ENCODE measurements at regions not wholly inside any gene's neighbourhood (a gene's known extent, or its start where the extent isn't known, plus 50 kb on each side); places are given as distances from the start of the nearest gene placed in this dataset.
"Not testable (repeated sequence)": the region's sequence is repeated elsewhere in the genome, so short reads cannot be mapped to it uniquely, and the experiment has no call there.

DNA sequence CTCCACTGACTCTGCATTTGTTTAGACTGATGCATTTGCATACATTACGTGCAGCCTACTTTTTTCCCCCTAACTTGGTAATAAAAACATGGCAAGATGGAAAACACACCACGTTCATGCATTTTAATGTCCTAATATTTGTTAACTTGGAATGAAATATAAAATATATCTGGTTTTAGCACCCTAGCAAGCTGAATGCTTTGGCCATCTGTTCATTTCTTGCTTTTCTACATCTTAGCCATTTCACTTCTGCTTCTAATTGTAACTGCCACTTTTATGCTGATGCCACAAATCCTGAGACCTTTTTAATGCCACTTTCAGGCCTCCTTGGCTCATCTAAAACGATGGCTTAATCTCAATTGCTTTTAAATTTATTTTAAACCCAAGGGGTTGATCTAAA is 177.7 kb upstream of the RASSF8 start:
- DNase-seq (ENCODE audit: low read depth) = no peak
- H3K4me3 ChIP-seq (ENCODE audit: low read depth, low read length) = no peak overlapping the region

DNA sequence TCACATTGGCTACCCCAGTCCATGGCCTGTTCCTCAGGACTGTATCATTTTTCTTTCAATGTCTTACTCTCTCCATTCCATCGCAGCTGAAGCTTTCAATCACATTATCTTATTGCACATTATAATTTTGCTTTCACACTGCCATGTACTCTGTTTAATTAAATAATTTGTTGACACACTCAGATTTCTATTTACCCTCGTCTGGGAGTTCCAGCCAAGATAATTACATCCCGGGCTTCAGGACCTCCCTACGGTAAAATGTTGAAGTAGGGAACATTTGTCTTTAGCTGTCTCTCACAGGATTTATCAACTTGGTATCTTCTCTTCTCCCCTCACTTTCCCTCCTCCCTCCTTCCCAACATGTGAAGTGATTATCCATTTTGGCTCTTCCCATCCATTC is 177.2 kb upstream of the RASSF8 start:
- H3K4me3 ChIP-seq (ENCODE audit: low read depth, low read length) = no peak overlapping the region
- DNase-seq (ENCODE audit: low read depth) = no peak

DNA sequence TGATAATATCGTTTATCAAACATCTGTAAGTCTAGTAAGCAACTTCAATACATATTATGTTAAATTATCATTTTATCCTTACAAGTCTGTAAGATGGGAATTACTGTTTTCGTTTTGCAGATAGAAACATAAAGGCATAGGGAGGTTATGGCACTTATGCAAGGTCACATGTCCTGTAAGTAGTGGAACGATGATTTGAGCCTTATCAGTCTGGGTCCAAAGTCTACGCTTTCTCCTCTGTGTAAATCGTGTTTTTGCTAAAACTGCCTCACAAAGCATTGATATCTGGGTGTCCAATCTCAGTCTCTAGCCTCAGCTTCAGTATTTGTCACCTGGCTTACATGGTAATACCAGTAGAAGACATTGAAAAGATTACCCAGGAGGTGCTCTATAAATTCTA is 174.9 kb upstream of the RASSF8 start:
- no peak for DNase-seq (ENCODE audit: low read depth)
- no peak overlapping the region for H3K4me3 ChIP-seq (ENCODE audit: low read depth, low read length)

DNA sequence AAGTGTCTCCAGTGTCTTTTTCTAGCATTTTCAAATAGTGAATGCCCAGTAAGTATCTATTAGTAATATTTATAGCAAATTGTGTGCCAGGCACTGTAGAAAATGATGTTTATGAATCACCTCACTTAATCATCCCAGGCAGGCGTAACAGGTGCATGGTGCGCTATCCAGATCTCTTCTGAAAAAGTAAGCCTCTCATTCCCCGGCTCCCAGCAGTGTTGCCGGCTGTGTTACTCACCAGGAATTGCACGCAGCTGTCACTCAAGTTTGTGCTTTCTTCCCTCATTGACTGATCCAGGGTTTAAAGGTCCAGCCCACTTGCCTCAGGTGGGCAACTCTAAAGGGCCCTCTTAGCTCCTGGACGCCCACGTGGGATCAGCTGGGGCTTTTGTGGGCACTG is 173.8 kb upstream of the RASSF8 start:
- no peak overlapping the region for H3K4me3 ChIP-seq (ENCODE audit: low read depth, low read length)
- no peak for DNase-seq (ENCODE audit: low read depth)

DNA sequence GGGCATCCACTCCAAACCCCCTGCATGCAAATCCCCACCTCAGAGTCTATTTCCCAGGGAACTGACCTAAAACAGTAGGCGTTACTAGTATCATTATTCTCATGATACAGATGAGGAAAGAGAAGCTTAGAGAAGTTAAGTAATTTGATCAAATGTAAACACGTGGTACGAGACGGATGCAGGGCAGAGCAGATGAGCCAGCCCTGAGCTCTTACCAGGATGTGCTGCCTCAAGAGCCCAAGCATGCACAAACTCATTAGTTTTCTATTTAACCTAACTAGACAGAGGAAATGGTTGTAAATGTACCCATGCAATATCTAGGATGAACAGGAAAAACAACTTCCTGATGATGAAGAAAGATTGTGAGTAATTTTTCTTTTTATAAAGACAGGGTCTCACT is 173.3 kb upstream of the RASSF8 start:
- no peak for DNase-seq (ENCODE audit: low read depth)
- H3K4me3 ChIP-seq (ENCODE audit: low read depth, low read length) = no peak overlapping the region

DNA sequence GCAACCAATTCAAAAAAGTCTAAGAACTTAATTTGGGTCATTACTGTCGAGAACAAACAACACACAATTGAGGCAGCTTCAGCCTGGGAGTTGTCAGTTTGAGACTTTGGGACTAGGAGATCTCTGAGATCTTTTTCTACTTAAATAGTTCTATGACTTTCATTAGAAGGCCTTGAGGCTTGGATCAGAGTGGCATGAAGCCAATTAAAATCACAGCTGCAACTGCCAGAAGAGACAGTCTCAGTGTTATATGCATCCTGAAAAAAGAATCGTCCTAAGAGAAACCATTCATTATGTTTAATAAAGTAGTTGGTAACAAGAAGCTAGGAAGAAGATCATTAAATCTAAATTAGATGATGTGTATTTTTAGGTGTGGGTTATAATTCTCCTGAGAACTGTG is 170.8 kb upstream of the RASSF8 start:
- no peak overlapping the region for H3K4me3 ChIP-seq (ENCODE audit: low read depth, low read length)
- no peak for DNase-seq (ENCODE audit: low read depth)

DNA sequence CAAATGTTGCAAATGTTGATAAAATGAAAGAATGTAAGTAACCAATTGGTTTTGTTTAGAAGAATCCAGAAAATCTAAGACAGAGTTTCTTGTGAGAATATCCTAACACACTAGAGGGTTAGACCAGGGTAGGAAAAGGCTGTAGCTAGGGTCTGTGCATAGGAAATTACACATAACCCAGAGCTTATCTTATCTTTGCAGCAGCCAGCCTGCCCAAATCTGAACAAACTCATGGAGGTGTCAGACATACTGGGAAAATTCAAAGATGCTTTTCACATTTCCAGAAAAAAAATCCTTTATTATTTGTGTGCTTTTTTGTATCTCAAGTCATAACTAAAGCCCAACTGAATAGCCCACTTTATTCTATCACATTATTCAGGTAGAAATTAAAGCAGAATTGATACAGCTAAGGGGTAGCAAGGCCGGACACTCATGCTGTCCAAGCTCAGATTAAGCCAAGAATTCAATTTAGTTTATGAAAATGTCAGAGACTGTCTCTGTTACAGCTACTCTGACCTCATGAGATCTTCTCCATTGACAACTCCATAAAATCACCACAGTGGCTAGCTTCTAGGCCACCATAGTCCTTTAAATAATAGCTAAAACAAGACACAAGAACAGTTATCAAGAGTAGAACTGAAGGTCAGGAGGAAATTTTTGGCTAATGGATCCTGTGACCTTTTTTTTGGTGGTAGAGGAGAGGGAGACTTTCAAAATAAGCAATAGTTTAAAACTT is 169.6 kb upstream of the RASSF8 start:
- DNase-seq (ENCODE audit: low read depth) = no peak
- H3K4me3 ChIP-seq (ENCODE audit: low read depth, low read length) = no peak overlapping the region

DNA sequence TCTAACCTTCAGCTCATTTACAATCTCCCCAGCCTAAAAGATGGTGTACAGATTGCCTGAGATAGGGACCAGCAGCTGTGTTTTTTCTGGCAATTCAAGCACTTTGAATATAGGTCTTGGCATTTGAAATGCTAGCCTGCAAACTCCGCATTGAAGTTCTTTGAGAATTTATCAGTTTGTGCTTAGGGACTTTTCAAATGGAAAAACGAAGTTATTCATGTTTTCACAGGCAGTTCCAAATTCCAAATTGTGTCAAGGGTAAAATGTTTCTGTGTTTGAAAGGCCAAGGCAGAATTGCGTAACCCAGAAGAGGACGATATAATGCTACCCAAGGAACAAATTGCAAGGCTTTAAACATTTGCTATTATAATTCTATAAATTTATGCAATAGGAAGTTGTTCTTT is 168.9 kb upstream of the RASSF8 start:
- no peak overlapping the region for H3K4me3 ChIP-seq (ENCODE audit: low read depth, low read length)
- peak; percentile 77 for DNase-seq (ENCODE audit: low read depth)

DNA sequence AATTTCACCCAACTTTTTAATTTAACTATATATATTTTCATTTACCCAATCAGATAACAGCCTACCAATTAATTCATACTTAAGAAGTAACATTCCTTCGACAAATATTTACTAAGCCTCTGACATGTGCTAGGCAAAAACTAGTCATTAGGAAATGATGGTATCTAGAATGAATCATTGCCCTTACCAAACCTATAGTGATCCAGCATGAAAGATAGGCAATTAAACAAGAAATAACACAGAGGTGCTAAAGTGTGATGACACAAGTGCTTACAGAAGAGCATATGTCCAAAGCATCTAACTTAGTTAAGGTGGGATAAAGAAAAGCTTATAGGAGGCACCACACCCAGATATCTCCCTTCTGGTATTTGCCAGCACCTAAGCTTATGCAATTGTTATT is 166.5 kb upstream of the RASSF8 start:
- no peak overlapping the region for H3K4me3 ChIP-seq (ENCODE audit: low read depth, low read length)
- no peak for DNase-seq (ENCODE audit: low read depth)

DNA sequence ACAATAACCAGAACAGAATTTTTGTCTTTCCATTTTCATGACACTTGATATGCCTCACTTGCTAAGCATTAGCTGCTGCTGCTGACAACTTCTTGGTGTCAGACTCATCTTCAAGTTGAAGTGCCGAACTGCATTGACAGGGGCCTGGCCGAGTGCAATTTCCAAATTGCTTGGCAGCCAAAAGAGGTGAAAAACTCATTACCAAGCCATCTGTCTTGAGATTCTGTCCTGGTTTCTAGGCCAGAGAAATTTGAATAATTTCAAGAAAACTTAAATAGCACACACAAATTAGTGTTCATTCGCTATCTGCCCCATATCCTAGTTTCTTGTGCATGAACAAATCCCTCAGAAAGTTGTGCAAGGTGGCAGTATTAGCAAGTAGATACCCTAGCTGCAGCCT is 165.3 kb upstream of the RASSF8 start:
- no peak overlapping the region for H3K4me3 ChIP-seq (ENCODE audit: low read depth, low read length)
- DNase-seq (ENCODE audit: low read depth) = no peak

DNA sequence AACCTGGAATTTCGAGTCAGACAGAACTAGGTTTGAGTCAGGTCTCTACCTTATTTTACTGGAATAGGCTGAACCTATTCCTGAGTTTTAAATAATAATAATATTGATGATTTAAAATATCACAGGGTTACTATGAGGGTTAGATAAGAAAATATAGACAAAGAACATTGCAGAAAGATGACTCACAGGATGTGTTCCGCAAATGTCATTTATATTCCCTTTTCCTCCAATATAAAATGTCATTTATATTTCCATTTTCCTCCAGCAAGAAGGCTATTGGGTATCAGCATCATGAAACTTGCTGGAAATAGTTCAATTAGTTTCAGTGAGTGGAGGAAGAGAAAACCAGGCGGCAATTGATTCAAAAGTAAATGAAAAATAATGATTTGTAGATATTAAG is 163.9 kb upstream of the RASSF8 start:
- H3K4me3 ChIP-seq (ENCODE audit: low read depth, low read length) = no peak overlapping the region
- no peak for DNase-seq (ENCODE audit: low read depth)

DNA sequence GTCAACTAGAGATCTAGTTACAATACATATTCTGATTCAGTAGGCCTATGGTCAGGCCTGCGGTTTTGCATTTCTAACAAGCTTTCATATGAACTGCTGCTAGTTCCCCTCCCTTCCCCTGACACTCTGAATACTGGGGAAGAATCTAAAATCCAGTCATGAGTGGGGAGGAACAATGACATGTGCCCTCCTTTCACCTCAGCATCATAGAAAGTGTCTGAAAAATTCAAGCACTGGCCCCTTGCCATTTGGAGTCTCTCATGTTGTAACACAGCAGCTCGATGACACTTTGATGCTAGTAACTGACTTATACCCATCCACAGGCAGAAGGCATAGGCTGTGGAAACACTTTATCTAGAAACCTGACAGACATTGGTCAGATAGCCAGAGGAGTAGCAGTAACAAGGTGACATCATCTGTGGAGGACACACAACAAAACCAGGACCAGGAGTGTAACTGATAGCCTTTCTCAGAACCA is 161.9 kb upstream of the RASSF8 start:
- no peak for DNase-seq (ENCODE audit: low read depth)
- H3K4me3 ChIP-seq (ENCODE audit: low read depth, low read length) = no peak overlapping the region

DNA sequence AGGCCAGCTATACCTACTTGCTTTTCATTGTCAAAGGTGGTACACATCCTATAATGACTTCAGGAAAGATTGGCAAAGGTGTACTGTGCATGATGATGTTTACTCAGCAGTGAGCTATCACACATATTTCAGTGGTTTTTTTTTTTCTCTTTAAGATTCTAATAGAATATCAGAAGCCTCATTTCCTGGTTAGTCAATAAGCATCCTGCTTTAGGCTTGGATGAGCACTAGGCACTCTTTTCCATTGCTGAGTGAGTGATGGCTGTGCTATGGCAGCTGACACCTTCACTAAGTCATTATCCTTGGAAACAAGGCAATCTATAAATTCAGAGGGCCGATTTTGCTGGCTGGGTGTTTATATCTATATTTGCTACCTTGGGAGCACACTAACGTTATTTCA is 161.1 kb upstream of the RASSF8 start:
- H3K4me3 ChIP-seq (ENCODE audit: low read depth, low read length) = no peak overlapping the region

DNA sequence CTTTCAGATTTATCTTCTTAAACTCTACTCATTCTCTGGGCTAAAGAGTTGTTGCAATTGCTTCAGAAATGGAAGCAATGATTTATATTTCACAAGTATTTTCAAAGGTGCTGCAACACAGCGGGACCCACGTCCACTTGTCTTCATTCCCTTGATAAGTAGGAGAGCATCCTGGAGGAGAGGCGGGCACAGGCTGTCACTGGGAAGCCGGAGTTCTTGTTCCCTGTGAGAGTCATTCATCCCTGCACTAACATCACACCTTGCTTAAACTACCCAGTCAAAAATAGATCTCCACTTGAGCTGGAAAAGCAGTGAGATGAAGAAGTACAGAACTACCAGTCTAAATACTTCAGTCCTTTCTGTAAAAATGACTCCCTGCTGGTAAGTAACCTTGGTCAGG is 160.5 kb upstream of the RASSF8 start:
- no peak for DNase-seq (ENCODE audit: low read depth)

More for the DNA sequence above, 161.1 kb upstream of the RASSF8 start:
- no peak for DNase-seq (ENCODE audit: low read depth)

DNA sequence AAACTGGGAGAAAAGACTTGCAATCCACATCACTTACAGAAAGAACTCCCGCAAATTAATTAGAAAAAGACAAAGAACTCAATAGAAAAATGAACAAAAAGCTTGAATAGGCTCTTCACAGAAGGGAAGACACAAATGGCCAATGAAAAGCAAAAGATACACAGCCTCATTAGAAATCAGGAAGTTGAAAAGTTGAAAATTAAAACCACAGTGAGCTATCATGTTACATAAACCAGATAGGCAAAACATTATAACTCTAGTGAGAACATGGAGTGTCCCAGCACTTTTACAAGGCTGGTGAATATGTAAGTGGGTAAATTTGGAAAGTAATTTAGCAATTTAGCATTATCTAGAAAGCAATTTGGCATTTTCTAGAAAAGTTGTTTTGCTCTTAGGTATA is 158.4 kb upstream of the RASSF8 start:
- H3K4me3 ChIP-seq (ENCODE audit: low read depth, low read length) = no peak overlapping the region
- no peak for DNase-seq (ENCODE audit: low read depth)

More for the DNA sequence above, 160.5 kb upstream of the RASSF8 start:
- H3K4me3 ChIP-seq (ENCODE audit: low read depth, low read length) = no peak overlapping the region

DNA sequence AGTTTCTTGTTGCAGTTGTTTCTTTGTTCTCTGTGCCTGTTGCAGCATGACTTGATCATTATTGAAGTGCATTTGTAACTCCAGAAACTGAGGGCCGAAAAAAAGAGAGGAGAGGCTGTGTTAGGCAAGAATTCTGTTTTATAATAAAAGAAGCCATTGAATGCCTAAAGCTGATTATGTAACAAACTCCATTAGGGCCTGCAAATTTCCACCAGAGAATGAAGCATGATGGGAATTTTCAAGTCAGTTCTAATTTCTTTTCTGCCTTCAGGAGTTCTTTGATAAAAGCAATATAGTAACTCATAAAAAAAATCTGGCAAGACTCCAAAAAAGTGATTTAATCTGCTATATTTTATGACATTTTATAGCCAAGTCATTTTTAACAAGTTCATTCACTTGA is 156.7 kb upstream of the RASSF8 start:
- H3K4me3 ChIP-seq (ENCODE audit: low read depth, low read length) = no peak overlapping the region
- DNase-seq (ENCODE audit: low read depth) = no peak

DNA sequence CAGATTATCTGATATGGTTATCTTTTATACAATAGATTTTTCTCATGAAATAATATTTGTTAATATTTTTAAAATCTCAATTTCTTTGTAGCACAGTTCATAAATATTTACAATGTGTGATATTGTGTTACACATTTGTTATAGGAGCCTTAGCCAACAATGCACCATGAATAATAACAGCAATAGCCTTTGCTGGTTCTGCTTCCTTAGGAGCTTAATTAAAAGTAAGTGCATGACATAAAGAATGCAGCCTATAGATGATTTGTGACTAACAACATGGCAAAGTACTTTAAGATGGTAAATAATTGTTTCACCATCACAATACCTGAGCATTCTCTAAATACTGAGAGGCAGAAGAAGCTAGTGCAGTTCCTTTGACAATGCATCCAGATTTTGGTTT is 156.3 kb upstream of the RASSF8 start:
- DNase-seq (ENCODE audit: low read depth) = no peak
- H3K4me3 ChIP-seq (ENCODE audit: low read depth, low read length) = no peak overlapping the region

DNA sequence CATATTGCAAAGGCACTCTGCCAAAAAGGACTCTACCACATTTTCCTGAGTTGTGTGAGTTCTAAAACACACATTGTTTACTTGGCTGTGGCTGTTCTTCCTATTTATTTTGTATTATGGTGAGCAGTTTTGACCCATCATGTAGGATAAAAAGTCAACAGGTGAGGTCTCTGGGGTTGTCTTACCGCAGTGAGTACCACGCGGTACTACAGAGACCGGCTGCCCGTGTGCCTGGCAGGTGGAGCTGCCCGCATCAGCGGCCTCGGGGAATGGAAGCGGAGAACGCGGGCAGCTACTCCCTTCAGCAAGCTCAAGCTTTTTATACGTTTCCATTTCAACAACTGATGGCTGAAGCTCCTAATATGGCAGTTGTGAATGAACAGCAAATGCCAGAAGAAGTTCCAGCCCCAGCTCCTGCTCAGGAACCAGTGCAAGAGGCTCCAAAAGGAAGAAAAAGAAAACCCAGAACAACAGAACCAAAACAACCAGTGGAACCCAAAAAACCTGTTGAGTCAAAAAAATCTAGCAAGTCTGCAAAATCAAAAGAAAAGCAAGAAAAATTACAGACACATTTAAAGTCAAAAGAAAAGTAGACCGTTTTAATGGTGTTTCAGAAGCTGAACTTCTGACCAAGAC is 155.3 kb upstream of the RASSF8 start:
- DNase-seq (ENCODE audit: low read depth); H3K4me3 ChIP-seq (ENCODE audit: low read depth, low read length): not testable (repeated sequence)

DNA sequence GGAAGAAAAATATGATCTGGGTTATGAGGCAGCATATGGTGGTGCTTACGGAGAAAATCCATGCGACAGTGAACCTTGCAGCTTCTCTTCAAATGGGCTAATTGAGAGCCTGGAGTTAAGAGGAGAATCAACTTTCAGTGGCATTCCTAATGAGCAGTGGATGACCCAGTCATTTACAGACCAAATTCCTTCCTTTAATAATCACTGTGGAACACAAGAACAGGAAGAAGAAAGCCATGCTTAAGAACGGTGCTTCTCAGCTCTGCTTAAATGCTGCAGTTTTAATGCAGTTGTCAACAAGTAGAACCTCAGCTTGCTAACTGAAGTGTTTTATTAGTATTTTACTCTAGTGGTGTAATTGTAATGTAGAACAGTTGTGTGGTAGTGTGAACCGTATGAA is 154.2 kb upstream of the RASSF8 start:
- not testable (repeated sequence) for H3K4me3 ChIP-seq (ENCODE audit: low read depth, low read length); DNase-seq (ENCODE audit: low read depth)

DNA sequence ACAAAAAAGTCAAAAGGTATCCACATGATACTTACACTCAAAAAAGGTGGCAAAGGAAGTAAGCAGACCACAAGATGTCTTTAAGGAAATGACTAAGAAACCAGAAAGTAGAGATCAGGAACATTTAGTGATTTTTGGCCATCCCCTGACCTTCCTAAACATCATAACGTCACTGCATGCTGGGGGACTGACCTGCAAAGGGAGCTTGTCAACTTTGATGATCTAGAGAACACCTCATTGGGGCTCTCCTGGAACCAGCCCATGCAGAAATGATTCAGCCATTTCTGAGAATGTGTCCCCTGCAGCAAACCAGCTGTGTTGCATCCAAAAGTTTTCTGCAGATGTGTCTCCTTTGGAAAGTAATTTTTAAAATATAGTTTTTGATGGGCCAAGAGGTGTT is 152.2 kb upstream of the RASSF8 start:
- DNase-seq (ENCODE audit: low read depth) = peak; percentile 48

DNA sequence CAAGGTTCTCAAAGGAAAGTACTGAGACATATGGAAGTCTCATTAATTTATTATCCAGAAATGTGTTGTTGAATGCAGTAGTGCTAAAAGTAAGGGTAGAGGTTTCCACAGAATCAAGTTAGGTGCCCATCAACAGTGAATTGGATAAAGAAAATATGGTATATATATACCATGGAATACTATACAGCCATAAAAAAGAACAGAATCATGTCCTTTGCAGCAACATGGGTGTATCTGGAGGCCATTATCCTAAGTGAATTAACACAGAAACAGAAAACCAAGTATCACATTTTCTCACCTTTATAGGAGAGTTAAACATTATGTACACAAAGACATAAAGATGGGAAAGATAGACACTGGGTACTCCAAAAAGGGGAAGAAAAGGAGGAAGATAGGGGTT is 149.9 kb upstream of the RASSF8 start:
- DNase-seq (ENCODE audit: low read depth) = no peak
- H3K4me3 ChIP-seq (ENCODE audit: low read depth, low read length) = no peak overlapping the region

More for the DNA sequence above, 152.2 kb upstream of the RASSF8 start:
- no peak overlapping the region for H3K4me3 ChIP-seq (ENCODE audit: low read depth, low read length)
